Lower leg skin (tissue), 3 donors: ENCODE measurements at regions not wholly inside any gene's neighbourhood (a gene's known extent, or its start where the extent isn't known, plus 50 kb on each side); places are given as distances from the start of the nearest gene placed in this dataset.

Experiments
- CTCF ChIP-seq, 3 donors: fragments of 450-650 bp; IDR thresholded peaks; one replicate each; pipeline ENCODE4 v1.5.1; 2016; ENCODE audit warnings: antibody characterized with exemption in 3 of 3, mild to moderate bottlenecking in 3 of 3, moderate library complexity in 2 of 3
- POLR2A ChIP-seq, 2 donors: fragments of 450-650 bp; IDR thresholded peaks; one replicate each; pipeline ENCODE4 v1.6.1; 2016 to 2017; ENCODE audit warnings: antibody characterized with exemption in 2 of 2, mild to moderate bottlenecking in 1 of 2, moderate library complexity in 1 of 2

GRCh38 chr4:151961456-151961855 is 200.6 kb upstream of the GATB start:
- no peak for TF ChIP-seq CTCF (IDR thresholded peaks at IDR 0.05)
- no peak for TF ChIP-seq POLR2A (IDR thresholded peaks at IDR 0.05)
